Lung (tissue), 11 donors: ENCODE measurements at regions not wholly inside any gene's neighbourhood (a gene's known extent, or its start where the extent isn't known, plus 50 kb on each side); places are given as distances from the start of the nearest gene placed in this dataset.
A peak's percentile ranks its signal among the peaks of the same experiment; 100 is the strongest.

Source experiments
- ATAC-seq: fragments of 200-7000 bp; cut with Tn5 transposase; one replicate; pipeline ENCODE4 v1.9.1; 2020; ENCODE audit warnings: moderate number of reproducible peaks; ENCODE audit not compliant: insufficient read depth, low FRiP score
- DNase-seq, 3 donors: peaks; one replicate each; pipeline ENCODE4 v3.0.0-alpha.2; 2013 to 2017
- H3K27ac ChIP-seq, 2 donors: one replicate each; pipeline ENCODE4 v1.5.1; 2013; ENCODE audit warnings: mild to moderate bottlenecking in 2 of 2, moderate library complexity in 2 of 2, control low read depth in 1 of 2, inconsistent platforms in 1 of 2, low read depth in 1 of 2, low read length in 1 of 2
- H3K27me3 ChIP-seq, 3 donors: one replicate each; pipeline ENCODE4 v1.5.1; 2013; ENCODE audit warnings: low read length in 2 of 3; ENCODE audit not compliant: control insufficient read depth in 3 of 3, insufficient read depth in 3 of 3
- H3K36me3 ChIP-seq, 4 donors: one replicate each; pipeline ENCODE4 v1.5.1; 2013; ENCODE audit warnings: low read length in 4 of 4, mild to moderate bottlenecking in 1 of 4, moderate library complexity in 1 of 4; ENCODE audit not compliant: control insufficient read depth in 4 of 4, insufficient read depth in 4 of 4
- H3K4me1 ChIP-seq, 5 donors: one replicate each; pipeline ENCODE4 v1.5.1; 2013; ENCODE audit warnings: low read length in 5 of 5, mild to moderate bottlenecking in 2 of 5, moderate library complexity in 1 of 5; ENCODE audit not compliant: control insufficient read depth in 5 of 5, insufficient read depth in 5 of 5
- H3K4me3 ChIP-seq: one replicate; pipeline ENCODE4 v1.5.1; 2013; ENCODE audit warnings: mild to moderate bottlenecking, control low read depth, moderate library complexity
- H3K9ac ChIP-seq, 2 donors: one replicate each; pipeline ENCODE4 v1.5.1; 2013; ENCODE audit warnings: low read length in 2 of 2, control low read depth in 1 of 2; ENCODE audit not compliant: insufficient read depth in 1 of 2
- H3K9me3 ChIP-seq, 4 donors: one replicate each; pipeline ENCODE4 v1.5.1; 2013; ENCODE audit warnings: low read length in 3 of 4, mild to moderate bottlenecking in 1 of 4, moderate library complexity in 1 of 4; ENCODE audit not compliant: control insufficient read depth in 4 of 4, insufficient read depth in 3 of 4
- CTCF ChIP-seq: IDR thresholded peaks from 2 replicates; pipeline ENCODE4 v1.5.1; 2012; ENCODE audit warnings: mild to moderate bottlenecking; ENCODE audit errors: control extremely low read depth, extremely low read depth
- WGBS, 2 donors: extraction: QIAGEN DNeasy Blood & Tissue Kit; methylation state at CpG; one replicate each; pipeline ENCODE4 v1.1.7; 2013; 5-methylcytosine and 5-hydroxymethylcytosine counted together
- donor health status: control.
- donor health status: control.
- donor health status: Bipolar disorder and iron deficiency.
- donor health status: healthy.
- donor health status: DM: yes; HTN: yes; CAD: no.

- Histone ChIP-seq H3K27me3 (no peaks in the 10 kb centered on the region), H3K4me1 (no peaks in the 10 kb centered on the region), H3K9ac (no peak overlapping the region), H3K9me3 (no peaks in the 10 kb centered on the region), H3K4me3 (no peak overlapping the region), H3K27ac (no peak overlapping the region), H3K36me3 (no peaks in the 10 kb centered on the region)
- WGBS, 2 donors, result 73 to 89% methylated on average over 4 of the region's 4 CpGs
- ATAC-seq, result no peak
- no peak for DNase-seq
- TF ChIP-seq CTCF, result no peak
These were observed 1691.8 kb upstream of the SLC39A10 start for GRCh38 chr2:193965263-193965662.

DNA sequence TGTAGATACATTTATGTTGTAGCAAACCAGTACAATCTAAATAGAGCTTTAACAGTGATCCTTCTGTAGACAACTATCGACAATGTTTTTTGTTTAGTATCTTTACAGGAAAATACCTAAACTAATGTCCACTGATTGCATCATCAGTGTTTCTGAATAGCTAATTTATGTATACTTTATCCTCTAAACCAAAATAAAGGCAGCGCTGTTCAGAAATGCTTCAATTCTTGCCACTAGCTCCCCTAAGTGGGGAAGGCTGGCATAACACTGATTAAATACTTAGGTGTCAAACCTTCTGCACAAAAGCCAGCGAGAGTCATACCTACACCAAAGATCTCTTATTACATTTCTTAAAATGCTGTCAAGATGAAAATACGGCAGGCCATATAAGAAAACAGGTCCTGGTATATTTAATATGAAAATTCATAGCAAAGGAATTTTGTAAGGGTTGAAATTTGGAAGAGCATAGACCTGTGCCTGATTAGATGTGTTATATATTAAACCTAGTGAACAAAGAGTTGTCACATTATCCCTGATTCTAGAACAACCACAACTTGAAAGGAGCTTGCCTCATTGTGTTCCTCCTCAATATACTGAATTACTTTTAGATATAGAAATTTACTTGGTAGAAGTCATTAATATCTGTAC lies 1693.4 kb upstream of the SLC39A10 start:
- H3K27me3 ChIP-seq, result no peaks in the 10 kb centered on the region
- TF ChIP-seq CTCF, result no peak
- H3K9ac ChIP-seq, result no peak overlapping the region
- no peak overlapping the region for H3K4me3 ChIP-seq
- 44 to 58% methylated on average over 4 of the region's 4 CpGs for WGBS, 2 donors
- no peaks in the 10 kb centered on the region for H3K36me3 ChIP-seq
- H3K4me1 ChIP-seq, result no peaks in the 10 kb centered on the region
- H3K9me3 ChIP-seq, result no peaks in the 10 kb centered on the region
- ATAC-seq (no peak), DNase-seq (peak; percentile 2 to 12 (median 6))
- H3K27ac ChIP-seq, result no peak overlapping the region

- 74 to 84% methylated on average over 1 of the region's 1 CpG for WGBS, 2 donors
- H3K36me3 ChIP-seq, result no peaks in the 10 kb centered on the region
- no peaks in the 10 kb centered on the region for H3K27me3 ChIP-seq
- DNase-seq (no peak), ATAC-seq (no peak)
- H3K4me3 ChIP-seq, result no peak overlapping the region
- H3K27ac ChIP-seq, result no peak overlapping the region
- no peaks in the 10 kb centered on the region for H3K9me3 ChIP-seq
- no peak overlapping the region for H3K9ac ChIP-seq
- H3K4me1 ChIP-seq, result no peaks in the 10 kb centered on the region
- no peak for TF ChIP-seq CTCF
These were observed 1710.2 kb upstream of the SLC39A10 start for GRCh38 chr2:193946806-193947205.

GRCh38 chr2:193943406-193943960 lies 1713.5 kb upstream of the SLC39A10 start:
- ATAC-seq (no peak), DNase-seq (no peak)
- no peaks in the 10 kb centered on the region for H3K27me3 ChIP-seq
- no peak for TF ChIP-seq CTCF
- 63 to 76% methylated on average over 4 of the region's 4 CpGs for WGBS, 2 donors
- H3K36me3 ChIP-seq, result no peaks in the 10 kb centered on the region
- H3K4me1 ChIP-seq, result no peaks in the 10 kb centered on the region
- H3K4me3 ChIP-seq, result no peak overlapping the region
- no peak overlapping the region for H3K27ac ChIP-seq
- H3K9me3 ChIP-seq, result no peaks in the 10 kb centered on the region
- no peak overlapping the region for H3K9ac ChIP-seq
